ENCODE measurements at regions not wholly inside any gene's neighbourhood (a gene's known extent, or its start where the extent isn't known, plus 50 kb on each side); places are given as distances from the start of the nearest gene placed in this dataset.

DNA sequence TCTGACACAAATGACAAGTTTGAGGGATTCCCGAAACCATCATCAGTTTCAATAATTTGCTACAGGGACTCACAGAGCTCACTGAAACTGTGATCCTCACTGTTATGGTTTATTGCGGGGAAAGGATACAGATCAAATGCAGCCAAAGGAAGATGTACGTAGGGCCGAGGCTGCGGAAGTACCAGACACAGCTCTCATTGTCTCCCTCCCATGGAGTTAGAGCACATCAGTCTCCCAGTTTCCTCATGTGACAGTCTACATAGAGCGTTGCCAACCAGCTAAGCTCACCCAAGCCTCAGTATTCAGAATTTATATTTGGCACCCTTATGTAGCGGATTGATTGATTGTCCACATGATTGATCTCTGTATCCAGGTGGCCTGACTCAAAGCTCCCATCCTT is 137.8 kb upstream of the TENM3 start:
- TF ChIP-seq, protein P1, sequence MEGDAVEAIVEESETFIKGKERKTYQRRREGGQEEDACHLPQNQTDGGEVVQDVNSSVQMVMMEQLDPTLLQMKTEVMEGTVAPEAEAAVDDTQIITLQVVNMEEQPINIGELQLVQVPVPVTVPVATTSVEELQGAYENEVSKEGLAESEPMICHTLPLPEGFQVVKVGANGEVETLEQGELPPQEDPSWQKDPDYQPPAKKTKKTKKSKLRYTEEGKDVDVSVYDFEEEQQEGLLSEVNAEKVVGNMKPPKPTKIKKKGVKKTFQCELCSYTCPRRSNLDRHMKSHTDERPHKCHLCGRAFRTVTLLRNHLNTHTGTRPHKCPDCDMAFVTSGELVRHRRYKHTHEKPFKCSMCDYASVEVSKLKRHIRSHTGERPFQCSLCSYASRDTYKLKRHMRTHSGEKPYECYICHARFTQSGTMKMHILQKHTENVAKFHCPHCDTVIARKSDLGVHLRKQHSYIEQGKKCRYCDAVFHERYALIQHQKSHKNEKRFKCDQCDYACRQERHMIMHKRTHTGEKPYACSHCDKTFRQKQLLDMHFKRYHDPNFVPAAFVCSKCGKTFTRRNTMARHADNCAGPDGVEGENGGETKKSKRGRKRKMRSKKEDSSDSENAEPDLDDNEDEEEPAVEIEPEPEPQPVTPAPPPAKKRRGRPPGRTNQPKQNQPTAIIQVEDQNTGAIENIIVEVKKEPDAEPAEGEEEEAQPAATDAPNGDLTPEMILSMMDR (IDR thresholded peaks at IDR 0.05; ENCODE audit: low read depth, low read length, missing control alignments), result no peak
- H3K4me3 ChIP-seq (ENCODE audit: low read depth, low read length), result no peak overlapping the region
- DNase-seq (ENCODE audit: low read depth), result no peak
- in situ Hi-C loops (cut with HindIII; ENCODE audit: low sequenced_read_pairs), result no loop called here

DNA sequence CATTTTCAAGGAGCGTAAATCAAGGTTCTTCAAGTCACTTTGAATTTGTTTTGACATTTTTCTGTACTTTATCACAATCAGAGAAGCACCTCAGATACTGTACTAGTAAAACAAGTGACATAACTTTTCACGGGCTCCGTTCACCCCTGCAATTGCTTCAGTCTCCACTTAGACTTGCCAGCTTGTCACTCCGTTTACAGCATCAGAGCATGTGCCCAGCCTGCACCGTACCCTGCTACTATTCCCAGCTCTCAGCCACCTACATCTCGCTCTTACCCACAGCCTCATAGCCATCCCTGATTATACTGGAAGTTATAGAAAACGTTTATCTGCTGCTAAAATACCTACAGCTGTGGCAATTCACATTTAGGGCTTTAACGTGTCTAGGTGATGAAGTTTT is 135.3 kb upstream of the TENM3 start:
- TF ChIP-seq, protein P1 (IDR thresholded peaks at IDR 0.05; ENCODE audit: low read depth, low read length, missing control alignments), result no peak
- DNase-seq (ENCODE audit: low read depth), result no peak
- no peak overlapping the region for H3K4me3 ChIP-seq (ENCODE audit: low read depth, low read length)
- in situ Hi-C loops (cut with HindIII; ENCODE audit: low sequenced_read_pairs), result no loop called here

DNA sequence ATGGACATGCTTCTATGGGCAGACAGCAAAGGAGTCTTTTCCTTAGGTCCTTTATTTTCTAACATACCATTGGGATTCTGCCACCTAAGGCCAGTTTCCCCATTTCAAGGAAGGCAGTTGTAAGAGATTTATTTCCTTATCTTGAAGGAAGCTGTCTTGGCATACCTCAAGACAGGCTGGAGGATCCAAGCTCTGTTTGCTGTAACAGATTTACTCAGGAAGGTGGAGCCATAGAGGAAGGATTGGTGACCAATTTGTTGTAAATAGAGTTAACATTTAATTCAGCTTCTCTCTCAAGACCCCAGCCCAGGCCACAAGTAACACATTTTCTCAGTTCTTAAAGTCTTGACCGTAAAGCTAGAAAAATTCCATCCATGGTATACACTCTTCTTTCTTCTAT is 131.6 kb upstream of the TENM3 start:
- no peak overlapping the region for H3K4me3 ChIP-seq (ENCODE audit: low read depth, low read length)
- in situ Hi-C loops (cut with HindIII; ENCODE audit: low sequenced_read_pairs), result no loop called here
- no peak for DNase-seq (ENCODE audit: low read depth)
- TF ChIP-seq, protein P1 (IDR thresholded peaks at IDR 0.05; ENCODE audit: low read depth, low read length, missing control alignments), result no peak

DNA sequence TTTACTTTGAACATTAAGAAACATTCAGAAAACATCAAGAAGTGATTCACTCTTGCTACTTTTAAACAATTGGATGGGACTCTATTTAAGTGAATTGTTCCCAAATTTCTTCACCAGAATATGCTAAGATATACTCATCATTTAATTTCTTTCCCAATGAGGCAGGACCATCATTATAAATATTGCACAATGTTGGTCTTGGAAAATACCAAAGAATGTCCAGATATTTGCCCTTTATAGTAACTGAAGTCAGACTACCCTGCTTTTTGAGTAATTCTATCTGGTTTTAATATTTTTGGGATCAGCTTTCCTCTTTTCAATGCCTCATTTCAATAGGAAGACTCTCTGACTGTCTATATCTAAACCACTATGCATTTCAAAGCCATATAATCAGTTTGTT is 129.4 kb upstream of the TENM3 start:
- in situ Hi-C loops (cut with HindIII; ENCODE audit: low sequenced_read_pairs), result no loop called here
- TF ChIP-seq, protein P1 (IDR thresholded peaks at IDR 0.05; ENCODE audit: low read depth, low read length, missing control alignments), result no peak
- H3K4me3 ChIP-seq (ENCODE audit: low read depth, low read length), result no peak overlapping the region
- DNase-seq (ENCODE audit: low read depth), result no peak

DNA sequence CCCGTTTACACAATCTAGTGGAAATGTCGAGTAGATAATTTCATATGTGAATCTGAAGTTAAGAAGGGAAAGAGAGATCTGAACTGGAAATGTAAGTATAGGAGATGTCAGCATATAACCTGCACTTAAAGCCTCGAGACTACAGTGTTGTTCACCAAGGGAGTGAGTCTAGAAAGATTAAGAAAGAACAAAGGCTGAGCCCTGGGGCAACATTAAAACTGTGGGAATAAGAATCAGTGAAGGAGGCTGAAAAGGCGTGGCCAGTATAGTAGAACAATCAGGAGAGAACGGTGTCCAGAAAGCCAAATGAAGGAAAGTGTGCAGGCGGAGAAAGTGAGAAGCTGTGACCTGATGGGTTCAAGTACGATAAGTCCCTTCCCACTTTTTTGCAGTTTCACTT is 118.8 kb upstream of the TENM3 start:
- H3K4me3 ChIP-seq (ENCODE audit: low read depth, low read length), result no peak overlapping the region
- TF ChIP-seq, protein P1 (IDR thresholded peaks at IDR 0.05; ENCODE audit: low read depth, low read length, missing control alignments), result no peak
- in situ Hi-C loops (cut with HindIII; ENCODE audit: low sequenced_read_pairs), result no loop called here
- no peak for DNase-seq (ENCODE audit: low read depth)

DNA sequence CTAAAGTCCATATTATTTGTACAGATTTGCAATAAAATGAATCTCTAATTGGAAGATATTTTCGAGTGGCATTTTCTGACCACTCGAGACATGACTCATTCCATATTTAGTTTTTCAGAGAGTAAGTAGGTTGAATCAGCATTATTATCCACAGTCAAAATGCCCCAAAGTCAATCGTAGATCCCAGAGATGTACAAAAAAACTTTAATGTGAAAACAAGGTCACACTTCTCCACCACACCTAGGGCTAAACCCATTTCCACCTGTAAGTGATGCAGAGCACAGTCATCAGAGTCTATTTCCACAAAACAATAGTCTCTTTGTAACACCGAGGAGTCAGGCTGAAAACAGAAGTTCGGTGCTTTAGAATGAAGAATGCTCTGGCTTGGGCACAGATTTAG is 117.1 kb upstream of the TENM3 start:
- no peak for DNase-seq (ENCODE audit: low read depth)
- in situ Hi-C loops (cut with HindIII; ENCODE audit: low sequenced_read_pairs), result no loop called here
- TF ChIP-seq, protein P1 (IDR thresholded peaks at IDR 0.05; ENCODE audit: low read depth, low read length, missing control alignments), result no peak
- H3K4me3 ChIP-seq (ENCODE audit: low read depth, low read length), result no peak overlapping the region

DNA sequence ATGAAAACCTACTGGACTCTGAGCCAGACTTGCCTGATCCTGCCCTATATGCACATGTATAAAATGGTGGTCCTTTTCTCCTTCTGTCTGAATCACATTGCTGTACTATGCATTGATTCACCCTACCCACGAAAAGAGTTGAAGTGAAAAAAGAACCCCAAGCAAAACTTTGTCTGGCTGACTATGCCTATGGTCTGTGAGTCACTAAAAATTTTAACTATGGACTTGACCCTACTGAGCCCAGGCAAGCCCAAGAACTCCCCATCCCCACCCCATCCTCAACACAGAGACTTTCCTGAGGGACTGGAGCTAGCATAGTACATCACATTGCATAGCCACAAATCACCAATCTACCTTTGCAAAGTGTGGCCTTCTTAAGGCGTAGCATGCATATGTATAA is 116.6 kb upstream of the TENM3 start:
- TF ChIP-seq, protein P1 (IDR thresholded peaks at IDR 0.05; ENCODE audit: low read depth, low read length, missing control alignments), result no peak
- DNase-seq (ENCODE audit: low read depth), result no peak
- in situ Hi-C loops (cut with HindIII; ENCODE audit: low sequenced_read_pairs), result no loop called here

More for the DNA sequence above, 116.6 kb upstream of the TENM3 start:
- no peak overlapping the region for H3K4me3 ChIP-seq (ENCODE audit: low read depth, low read length)

All from astrocyte of the cerebellum (primary cell).